Sigmoid colon (tissue), 4 donors: ENCODE measurements at regions not wholly inside any gene's neighbourhood (a gene's known extent, or its start where the extent isn't known, plus 50 kb on each side); places are given as distances from the start of the nearest gene placed in this dataset.

ENCODE experiments used
- POLR2AphosphoS5 ChIP-seq, 4 donors: sonication (generic); formaldehyde crosslinking; IDR thresholded peaks; one replicate each; pipeline ENCODE4 v1.6.1; 2017; ENCODE audit warnings: antibody characterized with exemption in 4 of 4
- TF ChIP-seq, protein P1 (sequence below), 4 experiments: fragments of 450-650 bp in 3 of 4; fragments of 200-600 bp in 1 of 4; IDR thresholded peaks; one replicate each; pipeline ENCODE4 v1.5.1; 2016 to 2019; ENCODE audit warnings: antibody characterized with exemption in 4 of 4, mild to moderate bottlenecking in 3 of 4, moderate library complexity in 2 of 4

DNA sequence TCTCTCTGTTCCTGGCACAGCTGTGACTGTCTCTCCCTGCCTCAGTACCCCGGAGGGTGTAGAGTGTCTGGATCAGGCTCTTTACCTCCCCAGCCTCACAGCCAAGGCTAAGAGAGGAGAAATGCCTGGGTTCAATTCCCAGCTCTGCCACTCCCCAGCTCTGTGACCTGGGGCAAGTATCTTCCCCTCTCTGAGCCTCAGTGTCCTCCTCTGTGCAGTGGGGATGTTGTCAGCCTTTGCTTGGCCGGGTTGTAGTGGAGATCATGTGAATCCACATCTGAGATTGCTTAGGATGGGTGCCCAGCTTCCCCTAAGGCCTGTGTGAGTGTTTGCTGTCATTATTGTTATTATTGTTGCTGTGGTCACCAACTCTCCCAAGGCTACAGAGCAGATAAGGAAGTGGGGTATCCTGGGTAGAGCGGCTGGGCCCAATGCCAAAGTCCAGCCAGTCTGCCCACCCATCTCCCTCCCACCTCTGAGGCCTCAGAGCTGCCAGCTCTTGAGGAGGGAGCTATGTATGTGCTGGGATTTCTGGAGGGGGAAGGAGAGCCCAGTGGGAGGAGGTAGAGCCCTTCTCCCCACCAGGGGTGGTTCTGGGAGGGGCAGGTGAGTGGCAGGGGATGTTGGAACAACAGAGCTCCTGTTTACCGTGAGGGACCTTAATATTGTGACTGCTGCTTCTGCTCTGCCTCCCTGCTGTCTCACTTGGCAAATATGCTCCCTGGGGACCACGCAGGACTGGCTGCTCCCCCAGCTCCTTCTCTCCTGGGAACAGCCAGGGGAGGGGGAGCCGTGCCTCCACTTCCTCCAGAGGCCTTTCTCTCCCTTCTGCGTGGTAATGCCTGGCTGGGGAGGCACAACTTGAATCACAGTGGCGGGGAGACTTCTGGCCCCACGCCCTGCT is 170.5 kb downstream of the RPS24 start:
- no peak for TF ChIP-seq POLR2AphosphoS5 (IDR thresholded peaks at IDR 0.05)
- TF ChIP-seq, protein P1, sequence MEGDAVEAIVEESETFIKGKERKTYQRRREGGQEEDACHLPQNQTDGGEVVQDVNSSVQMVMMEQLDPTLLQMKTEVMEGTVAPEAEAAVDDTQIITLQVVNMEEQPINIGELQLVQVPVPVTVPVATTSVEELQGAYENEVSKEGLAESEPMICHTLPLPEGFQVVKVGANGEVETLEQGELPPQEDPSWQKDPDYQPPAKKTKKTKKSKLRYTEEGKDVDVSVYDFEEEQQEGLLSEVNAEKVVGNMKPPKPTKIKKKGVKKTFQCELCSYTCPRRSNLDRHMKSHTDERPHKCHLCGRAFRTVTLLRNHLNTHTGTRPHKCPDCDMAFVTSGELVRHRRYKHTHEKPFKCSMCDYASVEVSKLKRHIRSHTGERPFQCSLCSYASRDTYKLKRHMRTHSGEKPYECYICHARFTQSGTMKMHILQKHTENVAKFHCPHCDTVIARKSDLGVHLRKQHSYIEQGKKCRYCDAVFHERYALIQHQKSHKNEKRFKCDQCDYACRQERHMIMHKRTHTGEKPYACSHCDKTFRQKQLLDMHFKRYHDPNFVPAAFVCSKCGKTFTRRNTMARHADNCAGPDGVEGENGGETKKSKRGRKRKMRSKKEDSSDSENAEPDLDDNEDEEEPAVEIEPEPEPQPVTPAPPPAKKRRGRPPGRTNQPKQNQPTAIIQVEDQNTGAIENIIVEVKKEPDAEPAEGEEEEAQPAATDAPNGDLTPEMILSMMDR (IDR thresholded peaks at IDR 0.05) = no peak
